Epithelial cell of esophagus (primary cell): ENCODE measurements at regions not wholly inside any gene's neighbourhood (a gene's known extent, or its start where the extent isn't known, plus 50 kb on each side); places are given as distances from the start of the nearest gene placed in this dataset.
"Not testable (repeated sequence)": the region's sequence is repeated elsewhere in the genome, so short reads cannot be mapped to it uniquely, and the experiment has no call there.

ENCODE experiments used
- DNase-seq: peaks from one replicate; pipeline ENCODE4 v3.0.0; 2010; ENCODE audit warnings: low read depth
- H3K4me3 ChIP-seq: 2 replicates; pipeline ENCODE4 v1.5.1; 2011; ENCODE audit warnings: mild to moderate bottlenecking, low read length, control low read depth
- CTCF ChIP-seq: IDR thresholded peaks from 2 replicates; pipeline ENCODE4 v1.5.1; 2011; ENCODE audit warnings: low read depth, mild to moderate bottlenecking, low read length, control low read depth, inconsistent platforms; ENCODE audit not compliant: insufficient read depth; ENCODE audit errors: missing control alignments

DNA sequence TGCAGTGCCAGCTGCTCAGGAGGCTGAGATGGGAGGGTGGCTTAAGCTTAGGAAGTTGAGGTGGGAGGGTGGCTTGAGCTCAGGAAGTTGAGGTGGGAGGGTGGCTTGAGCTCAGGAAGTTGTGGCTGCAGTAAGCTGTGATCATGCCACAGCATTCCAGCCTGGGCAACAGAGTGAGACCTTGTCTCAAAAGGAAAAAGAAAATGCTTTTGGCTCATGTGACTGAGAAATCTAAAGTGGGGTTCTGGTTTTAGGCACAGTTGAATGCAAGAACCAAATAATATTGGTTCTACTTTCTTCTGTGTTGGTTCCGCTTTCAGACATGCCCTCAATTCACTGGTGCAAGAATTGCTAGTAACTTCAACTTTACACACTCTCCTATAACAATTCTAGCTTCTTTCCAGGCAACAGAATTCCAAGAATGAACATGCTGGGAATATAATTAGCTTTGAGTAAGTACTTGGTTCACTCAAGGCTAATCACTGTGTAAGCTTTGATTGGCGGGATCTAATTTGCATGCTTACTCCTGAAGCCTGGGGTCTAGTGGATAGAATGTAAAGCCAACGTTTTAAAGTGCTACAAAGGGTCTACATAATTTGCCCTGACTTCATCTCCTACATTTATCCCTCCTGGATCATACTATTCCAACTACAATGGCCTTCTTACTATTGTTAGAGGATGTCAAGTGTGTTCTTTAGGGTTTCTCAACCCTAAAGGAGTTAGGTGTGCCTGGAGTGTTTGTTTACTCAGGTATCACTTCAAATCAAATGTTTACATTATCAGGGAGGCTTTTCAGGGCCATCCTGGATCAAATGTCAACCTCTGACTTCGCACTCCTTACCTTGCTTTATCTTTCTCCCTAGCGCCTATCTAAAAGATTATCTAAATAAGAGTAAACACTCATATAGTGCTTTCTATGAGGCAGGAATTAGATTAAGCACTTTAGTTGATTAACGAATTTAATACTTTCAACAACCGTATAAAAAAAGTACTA lies 115.1 kb downstream of the SLC16A1 start:
- DNase-seq = no peak
- TF ChIP-seq CTCF = no peak
- H3K4me3 ChIP-seq = no peak overlapping the region

GRCh38 chr1:112836642-112837041 lies 119.4 kb downstream of the SLC16A1 start:
- no peak for TF ChIP-seq CTCF
- DNase-seq = peak; percentile 35
- no peak overlapping the region for H3K4me3 ChIP-seq

- H3K4me3 ChIP-seq = no peak overlapping the region
- no peak for TF ChIP-seq CTCF
- DNase-seq = no peak
These were observed 118.7 kb upstream of the PPM1J start for GRCh38 chr1:112833806-112834205.

DNA sequence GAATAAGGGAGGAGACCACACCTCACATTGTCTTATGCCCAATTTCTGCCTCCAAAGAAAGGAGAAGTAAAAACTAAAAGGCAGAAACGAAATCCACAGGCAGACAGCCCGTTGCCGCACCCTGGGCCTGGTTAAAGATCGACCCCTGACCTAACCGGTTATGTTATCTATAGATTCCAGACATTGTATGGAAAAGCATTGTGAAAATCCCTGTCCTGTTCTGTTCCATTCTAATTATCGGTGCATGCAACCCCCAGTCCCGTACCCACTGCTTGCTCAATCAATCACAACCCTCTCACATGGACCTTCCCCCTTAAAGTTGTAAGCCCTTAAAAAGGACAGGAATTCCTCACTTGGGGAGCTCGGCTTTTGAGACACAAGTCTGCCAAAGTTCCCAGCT lies 117.1 kb upstream of the PPM1J start:
- DNase-seq, H3K4me3 ChIP-seq: not testable (repeated sequence)

GRCh38 chr1:112829691-112830090 lies 114.6 kb upstream of the PPM1J start:
- H3K4me3 ChIP-seq, DNase-seq: not testable (repeated sequence)

DNA sequence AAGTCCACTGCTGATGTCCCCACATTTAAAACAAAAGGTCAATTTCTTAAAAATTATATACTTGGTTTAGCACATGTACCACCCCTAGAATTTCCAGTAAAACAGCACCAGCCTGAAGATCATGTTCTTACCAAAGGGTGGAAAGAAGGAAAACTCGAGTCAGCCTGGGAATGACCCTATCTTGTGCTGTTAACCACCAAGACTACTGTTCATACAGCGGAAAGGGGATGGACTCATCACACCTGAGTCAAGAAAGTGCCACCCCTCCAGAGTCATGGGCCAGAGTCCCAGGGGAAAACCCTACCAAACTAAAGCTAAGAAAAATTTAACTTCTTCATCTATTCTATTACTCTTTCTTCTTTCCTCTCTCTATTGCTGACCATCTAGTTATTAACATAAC lies 113.6 kb upstream of the PPM1J start:
- no peak overlapping the region for H3K4me3 ChIP-seq
- no peak for TF ChIP-seq CTCF
- no peak for DNase-seq

DNA sequence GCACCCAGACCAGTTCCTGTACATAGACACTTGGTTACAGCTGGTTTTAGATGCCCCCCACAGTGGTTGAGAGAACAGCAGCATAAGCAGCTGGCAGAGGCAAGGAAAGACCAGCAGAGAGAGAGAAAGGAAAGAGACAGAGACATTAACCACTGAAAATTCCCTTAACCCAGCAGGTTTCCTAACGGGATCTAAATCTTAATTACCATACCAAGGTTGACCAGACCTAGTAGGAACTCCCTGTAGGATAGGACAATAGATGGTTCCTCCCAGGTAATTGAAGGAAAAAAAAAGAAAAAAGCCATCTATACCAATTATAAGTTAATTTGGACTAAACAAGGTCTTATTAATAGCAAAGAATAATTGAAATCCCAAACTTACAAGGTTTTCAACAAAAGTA lies 112.3 kb upstream of the PPM1J start:
- not testable (repeated sequence) for DNase-seq

GRCh38 chr1:112826217-112826944 lies 111.2 kb upstream of the PPM1J start:
- no peak overlapping the region for H3K4me3 ChIP-seq
- DNase-seq = no peak
- TF ChIP-seq CTCF = no peak

More for the DNA sequence above, 112.3 kb upstream of the PPM1J start:
- not testable (repeated sequence) for H3K4me3 ChIP-seq

DNA sequence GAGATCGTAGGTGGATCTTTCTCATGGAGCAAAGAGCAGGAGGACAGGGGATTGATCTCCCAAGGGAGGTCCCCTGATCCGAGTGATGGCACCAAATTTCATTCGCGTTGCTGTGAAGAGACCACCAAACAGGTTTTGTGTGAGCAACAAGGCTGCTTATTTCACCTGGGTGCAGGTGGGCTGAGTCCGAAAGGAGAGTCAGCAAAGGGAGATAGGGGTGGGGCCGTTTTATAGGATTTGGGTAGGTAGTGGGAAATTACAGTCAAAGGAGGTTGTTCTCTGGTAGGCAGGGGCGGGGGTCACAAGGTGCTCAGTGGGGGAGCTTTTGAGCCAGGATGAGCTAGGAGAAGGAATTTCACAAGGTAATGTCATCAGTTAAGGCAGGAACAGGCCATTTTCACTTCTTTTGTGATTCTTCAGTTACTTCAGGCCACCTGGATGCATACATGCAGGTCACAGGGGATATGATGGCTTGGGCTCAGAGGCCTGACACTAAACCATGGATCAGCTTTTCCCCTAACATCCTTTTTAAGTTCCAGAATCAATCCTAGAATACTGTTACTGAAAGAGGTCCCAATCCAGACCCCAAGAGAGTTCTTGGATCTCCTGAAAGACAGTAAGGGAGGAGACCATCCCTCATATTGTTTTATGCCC lies 110.6 kb upstream of the PPM1J start:
- DNase-seq, H3K4me3 ChIP-seq: not testable (repeated sequence)

GRCh38 chr1:112825075-112825474 lies 109.9 kb upstream of the PPM1J start:
- DNase-seq = peak; percentile 72
- H3K4me3 ChIP-seq = not testable (repeated sequence)

DNA sequence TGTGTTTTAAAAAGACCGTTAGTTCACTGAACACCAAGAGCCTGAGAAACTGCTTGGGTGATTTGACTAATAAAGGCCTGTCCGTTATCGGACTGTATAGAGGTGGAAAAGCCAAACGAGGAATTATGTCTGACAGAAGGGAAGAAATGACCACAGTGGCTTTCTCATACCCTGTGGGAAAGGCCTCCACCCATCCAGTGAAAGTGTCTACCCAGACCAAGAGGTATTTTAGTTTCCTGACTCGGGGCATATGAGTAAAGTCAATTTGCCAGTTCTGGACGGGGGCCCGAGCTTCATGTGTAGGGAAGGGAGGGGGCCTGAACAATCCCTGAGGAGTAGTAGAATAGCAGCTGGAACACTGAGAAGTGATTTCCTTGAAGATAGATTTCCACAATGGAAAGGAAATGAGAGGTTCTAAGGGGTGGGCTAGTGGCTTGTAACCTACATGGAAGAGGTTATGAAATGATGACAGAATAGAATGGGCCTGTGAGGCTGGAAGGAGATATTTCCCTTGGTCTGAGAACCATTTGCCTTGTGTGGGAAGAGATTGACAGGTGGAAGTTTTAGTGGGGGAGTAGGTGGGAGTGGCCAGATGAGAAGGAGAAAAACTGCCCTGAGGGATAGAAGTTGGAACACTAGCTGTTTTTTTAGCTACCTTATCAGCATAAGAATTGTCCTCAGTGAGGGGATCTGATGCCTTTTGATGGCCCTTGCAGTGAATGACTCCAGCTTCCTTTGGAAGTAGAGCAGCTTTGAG lies 106.4 kb upstream of the PPM1J start:
- not testable (repeated sequence) for H3K4me3 ChIP-seq, DNase-seq
